ENCODE measurements at regions not wholly inside any gene's neighbourhood (a gene's known extent, or its start where the extent isn't known, plus 50 kb on each side); places are given as distances from the start of the nearest gene placed in this dataset.

DNA sequence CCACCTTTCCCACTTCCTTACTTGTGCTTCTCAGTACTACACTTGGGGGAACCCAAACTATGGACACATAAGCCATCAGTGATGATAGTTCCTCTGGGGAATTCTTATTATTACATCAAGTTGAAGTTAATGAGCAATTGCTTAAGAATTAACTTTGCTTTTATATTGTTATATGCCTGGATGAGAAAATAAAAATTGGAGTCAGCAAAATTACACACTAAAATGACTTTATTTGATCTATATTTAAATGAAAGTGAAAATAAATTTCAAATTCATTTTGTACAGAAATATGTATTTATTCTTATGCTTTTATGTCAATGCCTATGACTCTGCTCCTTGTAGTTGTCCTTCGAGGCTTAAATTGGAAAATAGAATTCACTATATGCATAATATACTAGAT is 149.4 kb upstream of the KCND2 start:
- TF ChIP-seq, protein P1, sequence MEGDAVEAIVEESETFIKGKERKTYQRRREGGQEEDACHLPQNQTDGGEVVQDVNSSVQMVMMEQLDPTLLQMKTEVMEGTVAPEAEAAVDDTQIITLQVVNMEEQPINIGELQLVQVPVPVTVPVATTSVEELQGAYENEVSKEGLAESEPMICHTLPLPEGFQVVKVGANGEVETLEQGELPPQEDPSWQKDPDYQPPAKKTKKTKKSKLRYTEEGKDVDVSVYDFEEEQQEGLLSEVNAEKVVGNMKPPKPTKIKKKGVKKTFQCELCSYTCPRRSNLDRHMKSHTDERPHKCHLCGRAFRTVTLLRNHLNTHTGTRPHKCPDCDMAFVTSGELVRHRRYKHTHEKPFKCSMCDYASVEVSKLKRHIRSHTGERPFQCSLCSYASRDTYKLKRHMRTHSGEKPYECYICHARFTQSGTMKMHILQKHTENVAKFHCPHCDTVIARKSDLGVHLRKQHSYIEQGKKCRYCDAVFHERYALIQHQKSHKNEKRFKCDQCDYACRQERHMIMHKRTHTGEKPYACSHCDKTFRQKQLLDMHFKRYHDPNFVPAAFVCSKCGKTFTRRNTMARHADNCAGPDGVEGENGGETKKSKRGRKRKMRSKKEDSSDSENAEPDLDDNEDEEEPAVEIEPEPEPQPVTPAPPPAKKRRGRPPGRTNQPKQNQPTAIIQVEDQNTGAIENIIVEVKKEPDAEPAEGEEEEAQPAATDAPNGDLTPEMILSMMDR (IDR thresholded peaks at IDR 0.05; ENCODE audit: borderline replicate concordance, control extremely low read depth, extremely low read depth, insufficient read depth, missing control alignments) = no peak
- in situ Hi-C loops (cut with MboI; ENCODE audit: low sequenced_read_pairs, unreplicated experiment) = no loop called here
- no peak for DNase-seq (ENCODE audit: low spot score)

DNA sequence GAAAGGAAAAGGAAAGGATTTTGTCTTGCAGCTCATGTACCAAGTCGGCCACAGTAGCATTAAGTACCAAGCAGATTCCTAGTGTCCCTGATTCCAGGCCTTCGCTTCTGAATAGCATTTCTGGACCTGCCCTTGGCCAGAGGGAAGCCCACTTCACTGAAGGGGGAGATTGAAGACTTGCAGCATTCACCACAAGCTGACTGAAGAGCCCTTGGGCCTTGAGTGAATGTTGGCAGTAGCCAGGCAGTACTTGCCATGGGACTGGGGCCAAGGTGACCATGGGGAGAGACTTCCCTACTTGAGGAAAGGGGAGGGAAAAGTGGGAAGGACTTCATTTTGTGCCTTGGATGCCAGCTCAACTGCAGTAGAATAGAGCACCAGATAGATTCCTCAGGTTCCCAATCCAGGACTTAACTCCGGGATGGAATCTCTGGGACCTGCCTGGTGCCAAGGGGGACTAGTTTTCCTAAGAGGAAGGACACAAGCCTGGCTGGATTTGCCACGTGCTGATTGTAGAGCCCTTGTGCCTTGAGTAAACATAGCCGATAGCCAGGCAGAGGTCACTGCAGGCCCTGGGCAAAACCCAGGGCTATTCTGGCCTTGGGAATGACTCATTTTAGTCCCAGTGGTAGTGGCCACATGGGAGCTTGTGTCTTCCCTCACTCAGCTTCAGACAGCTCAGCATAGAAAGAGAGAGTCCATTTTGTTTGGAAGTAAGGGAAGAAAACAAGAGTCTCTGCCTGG is 141.7 kb upstream of the KCND2 start:
- no peak for DNase-seq (ENCODE audit: low spot score)
- TF ChIP-seq, protein P1 (IDR thresholded peaks at IDR 0.05; ENCODE audit: borderline replicate concordance, control extremely low read depth, extremely low read depth, insufficient read depth, missing control alignments) = no peak
- in situ Hi-C loops (cut with MboI; ENCODE audit: low sequenced_read_pairs, unreplicated experiment) = no loop called here

DNA sequence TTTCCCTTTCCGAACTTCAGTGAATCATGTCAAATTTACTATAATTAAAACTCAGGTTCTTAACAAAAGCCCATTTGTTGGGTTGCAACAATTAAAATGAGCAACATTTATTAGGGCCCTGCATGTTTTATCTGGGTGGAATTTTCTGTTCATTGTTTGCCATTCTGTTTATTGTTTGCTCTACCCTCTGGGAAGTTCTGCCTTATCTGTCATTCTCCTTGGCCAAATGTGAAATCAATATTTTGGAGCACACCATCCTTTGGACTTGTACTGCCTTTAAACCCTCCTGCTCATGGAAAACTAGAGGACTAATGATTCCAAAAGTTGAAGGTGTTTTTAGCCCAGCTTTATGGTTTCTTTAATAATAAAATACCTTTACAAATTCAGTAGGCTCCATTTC is 134.5 kb upstream of the KCND2 start:
- DNase-seq (ENCODE audit: low spot score) = no peak
- in situ Hi-C loops (cut with MboI; ENCODE audit: low sequenced_read_pairs, unreplicated experiment) = no loop called here
- TF ChIP-seq, protein P1 (IDR thresholded peaks at IDR 0.05; ENCODE audit: borderline replicate concordance, control extremely low read depth, extremely low read depth, insufficient read depth, missing control alignments) = no peak

DNA sequence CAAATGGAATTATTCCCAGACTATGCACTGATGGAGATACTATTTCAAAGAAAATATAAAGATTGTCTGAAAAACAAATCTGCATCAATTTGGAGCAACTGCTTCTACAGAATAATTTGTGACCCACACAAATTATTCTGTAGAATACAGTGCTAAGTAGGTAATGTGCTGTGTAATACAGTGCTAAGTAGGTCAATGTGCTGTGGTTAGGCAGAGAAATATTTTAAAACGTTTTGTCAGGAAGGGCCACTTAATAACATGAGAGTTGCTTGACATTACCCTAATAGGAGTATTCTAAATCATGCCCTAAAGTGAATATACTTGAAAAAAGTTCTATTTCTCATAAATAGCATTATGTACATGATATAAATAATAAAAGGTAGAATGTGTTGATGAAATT is 116.5 kb upstream of the KCND2 start:
- TF ChIP-seq, protein P1 (IDR thresholded peaks at IDR 0.05; ENCODE audit: borderline replicate concordance, control extremely low read depth, extremely low read depth, insufficient read depth, missing control alignments) = no peak
- in situ Hi-C loops (cut with MboI; ENCODE audit: low sequenced_read_pairs, unreplicated experiment) = no loop called here
- DNase-seq (ENCODE audit: low spot score) = no peak

DNA sequence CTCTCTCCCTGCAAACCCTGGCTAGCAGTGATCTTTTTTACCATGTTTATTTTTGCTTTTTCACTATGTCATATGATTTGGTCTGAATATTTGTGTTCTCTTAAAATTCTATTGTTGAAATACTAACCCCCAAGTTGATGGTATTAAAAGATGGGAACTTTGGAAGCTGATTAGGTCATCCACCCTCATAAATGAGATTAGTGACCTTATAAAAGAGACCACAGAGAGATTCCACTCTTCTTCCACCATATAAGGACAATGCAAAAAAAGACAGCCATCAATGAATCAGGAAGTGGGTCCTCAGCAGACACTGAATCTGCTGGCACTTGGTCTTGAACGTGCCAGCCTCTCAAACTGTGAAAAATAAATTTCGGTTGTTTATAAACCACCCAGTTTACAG is 112.8 kb upstream of the KCND2 start:
- in situ Hi-C loops (cut with MboI; ENCODE audit: low sequenced_read_pairs, unreplicated experiment) = no loop called here
- TF ChIP-seq, protein P1 (IDR thresholded peaks at IDR 0.05; ENCODE audit: borderline replicate concordance, control extremely low read depth, extremely low read depth, insufficient read depth, missing control alignments) = no peak
- DNase-seq (ENCODE audit: low spot score) = no peak

DNA sequence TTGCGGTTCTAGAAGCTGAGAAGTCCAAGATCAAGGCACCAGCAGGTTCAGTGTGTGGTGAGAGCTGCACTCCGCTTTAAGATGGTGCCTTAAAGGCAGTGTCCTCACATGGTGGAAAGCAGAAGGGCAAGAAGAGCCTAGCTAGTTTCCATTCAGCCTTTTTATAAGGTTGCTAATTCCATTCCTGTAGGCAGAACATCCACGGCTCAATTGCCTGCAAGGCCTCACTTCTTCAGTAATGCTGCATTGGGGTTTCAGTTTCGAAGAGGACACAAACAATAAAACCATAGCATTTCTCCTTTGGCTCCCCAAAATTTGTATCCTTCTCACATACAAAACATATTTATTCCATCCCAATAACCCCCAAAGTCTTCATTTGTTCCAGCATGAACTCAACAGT is 109.5 kb upstream of the KCND2 start:
- TF ChIP-seq, protein P1 (IDR thresholded peaks at IDR 0.05; ENCODE audit: borderline replicate concordance, control extremely low read depth, extremely low read depth, insufficient read depth, missing control alignments) = no peak
- DNase-seq (ENCODE audit: low spot score) = no peak
- in situ Hi-C loops (cut with MboI; ENCODE audit: low sequenced_read_pairs, unreplicated experiment) = no loop called here

Measured in GM13976 (cell line).